Body of pancreas (tissue), 4 donors: ENCODE measurements at regions not wholly inside any gene's neighbourhood (a gene's known extent, or its start where the extent isn't known, plus 50 kb on each side); places are given as distances from the start of the nearest gene placed in this dataset.

Experiments used
- ATAC-seq: fragments of 150-250 bp; one replicate; pipeline ENCODE4 v1.9.1; 2016
- DNase-seq, 4 donors: peaks; one replicate each; pipeline ENCODE4 v3.0.0-alpha.2; 2019
- H3K27ac ChIP-seq, 4 donors: fragments of 200-600 bp; sonication (generic); 1 replicate in 3 of 4; 2 replicates in 1 of 4; pipeline versions ENCODE4 v1.5.1 to v1.6.1; 2016 to 2019; ENCODE audit warnings: mild to moderate bottlenecking in 1 of 4, mixed read lengths in 1 of 4, moderate library complexity in 1 of 4
- H3K27me3 ChIP-seq, 2 donors: fragments of 200-600 bp; sonication (generic); one replicate each; pipeline ENCODE4 v1.6.0; 2016; ENCODE audit warnings: mild to moderate bottlenecking in 1 of 2
- H3K36me3 ChIP-seq, 2 donors: fragments of 200-600 bp; sonication (generic); replicated peaks in 1 of 2; 2 replicates each; pipeline ENCODE4 v1.5.1; 2016; ENCODE audit warnings: low read depth in 2 of 2; ENCODE audit not compliant: insufficient read depth in 1 of 2
- H3K4me1 ChIP-seq: fragments of 200-600 bp; sonication (generic); one replicate; pipeline ENCODE4 v1.6.0; 2016
- H3K4me3 ChIP-seq, 2 donors: fragments of 200-600 bp; sonication (generic); 1 replicate in 1 of 2; 2 replicates in 1 of 2; pipeline ENCODE4 v1.5.1; 2016 to 2019
- H3K9me3 ChIP-seq, 3 donors: fragments of 200-600 bp; sonication (generic); 1 replicate in 2 of 3; 2 replicates in 1 of 3; pipeline ENCODE4 v1.5.1; 2016
- POLR2A ChIP-seq, 3 donors: fragments of 450-650 bp; IDR thresholded peaks; one replicate each; pipeline ENCODE4 v1.6.1; 2016; ENCODE audit warnings: antibody characterized with exemption in 3 of 3, mild to moderate bottlenecking in 2 of 3
- WGBS, 2 donors: methylation state at CpG; one replicate each; pipeline ENCODE4 v1.1.5; 2017; 5-methylcytosine and 5-hydroxymethylcytosine counted together
- intact Hi-C: fragments of 100-400 bp; cut with DNase I; formaldehyde crosslinking; loops from one replicate; pipeline ENCODE4 v1.15.1; 2023
- TF ChIP-seq, protein P1 (sequence below), 7 experiments: fragments of 450-650 bp in 4 of 7; fragments of 200-600 bp in 3 of 7; sonication (generic) in 3 of 7; IDR thresholded peaks; one replicate each; pipeline ENCODE4 v1.5.1; 2016 to 2019; ENCODE audit warnings: antibody characterized with exemption in 7 of 7

DNA sequence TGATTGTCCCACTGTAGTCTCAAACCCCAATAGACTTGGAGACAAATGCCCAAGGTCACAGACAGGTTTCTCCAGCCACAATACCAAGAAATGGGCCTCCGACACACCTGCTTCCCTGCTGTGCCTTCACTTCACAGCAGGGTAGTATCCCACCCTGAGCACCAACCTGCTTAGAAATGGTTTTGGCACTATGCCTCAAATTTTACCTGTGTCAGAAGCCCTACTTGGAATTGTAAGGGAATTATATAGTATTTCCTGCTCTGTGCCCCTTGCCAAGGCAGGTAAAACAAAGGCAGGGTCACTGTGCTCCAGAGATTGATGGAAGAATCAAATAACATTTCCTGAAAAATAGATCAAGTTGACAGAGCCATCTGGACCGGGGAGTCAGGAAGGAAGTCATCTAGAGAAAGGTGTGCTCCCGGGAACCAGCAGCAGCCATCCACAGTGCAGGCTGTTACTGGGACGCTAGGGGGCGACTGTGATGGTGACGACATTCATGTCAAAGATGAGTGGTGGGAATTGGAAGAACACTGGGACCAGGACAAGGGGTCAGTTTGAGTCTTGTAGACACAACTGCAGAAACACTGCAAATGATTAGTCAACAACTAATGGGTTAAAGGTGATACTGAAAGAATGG is 117.8 kb upstream of the AKR1E2 start:
- WGBS, 2 donors = 41 to 47% methylated on average over 6 of the region's 6 CpGs
- H3K4me1 ChIP-seq = no peaks in the 10 kb centered on the region
- TF ChIP-seq POLR2A (IDR thresholded peaks at IDR 0.05) = no peak
- TF ChIP-seq, protein P1, sequence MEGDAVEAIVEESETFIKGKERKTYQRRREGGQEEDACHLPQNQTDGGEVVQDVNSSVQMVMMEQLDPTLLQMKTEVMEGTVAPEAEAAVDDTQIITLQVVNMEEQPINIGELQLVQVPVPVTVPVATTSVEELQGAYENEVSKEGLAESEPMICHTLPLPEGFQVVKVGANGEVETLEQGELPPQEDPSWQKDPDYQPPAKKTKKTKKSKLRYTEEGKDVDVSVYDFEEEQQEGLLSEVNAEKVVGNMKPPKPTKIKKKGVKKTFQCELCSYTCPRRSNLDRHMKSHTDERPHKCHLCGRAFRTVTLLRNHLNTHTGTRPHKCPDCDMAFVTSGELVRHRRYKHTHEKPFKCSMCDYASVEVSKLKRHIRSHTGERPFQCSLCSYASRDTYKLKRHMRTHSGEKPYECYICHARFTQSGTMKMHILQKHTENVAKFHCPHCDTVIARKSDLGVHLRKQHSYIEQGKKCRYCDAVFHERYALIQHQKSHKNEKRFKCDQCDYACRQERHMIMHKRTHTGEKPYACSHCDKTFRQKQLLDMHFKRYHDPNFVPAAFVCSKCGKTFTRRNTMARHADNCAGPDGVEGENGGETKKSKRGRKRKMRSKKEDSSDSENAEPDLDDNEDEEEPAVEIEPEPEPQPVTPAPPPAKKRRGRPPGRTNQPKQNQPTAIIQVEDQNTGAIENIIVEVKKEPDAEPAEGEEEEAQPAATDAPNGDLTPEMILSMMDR (IDR thresholded peaks at IDR 0.05) = no peak
- H3K36me3 ChIP-seq = no peaks in the 10 kb centered on the region
- no peak overlapping the region for H3K4me3 ChIP-seq
- DNase-seq (no peak), ATAC-seq (no peak)
- H3K27me3 ChIP-seq = no peaks in the 10 kb centered on the region
- intact Hi-C loops = no loop called here
- H3K9me3 ChIP-seq = no peaks in the 10 kb centered on the region
- H3K27ac ChIP-seq = no peak overlapping the region

DNA sequence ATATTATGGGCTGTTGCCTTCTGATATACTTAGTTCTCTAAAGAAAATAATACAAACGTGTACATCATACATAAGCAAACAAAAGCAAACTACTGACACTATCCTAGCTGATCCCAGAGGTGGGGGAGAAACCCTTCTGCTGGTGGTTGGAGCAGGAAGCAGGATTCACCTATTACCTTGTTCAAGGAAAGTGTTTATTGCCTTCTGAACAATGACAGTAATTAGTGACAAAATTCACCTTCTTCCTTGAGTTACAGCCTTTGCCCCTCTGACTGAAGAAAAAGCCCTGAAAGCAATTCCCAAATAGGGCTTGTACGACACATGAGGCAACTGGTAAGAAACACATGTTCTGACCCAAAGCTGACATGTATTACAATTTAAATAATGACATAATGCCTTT is 118.8 kb upstream of the AKR1E2 start:
- intact Hi-C loops = no loop called here
- Histone ChIP-seq H3K4me1 (no peaks in the 10 kb centered on the region), H3K27ac (no peak overlapping the region), H3K9me3 (no peaks in the 10 kb centered on the region), H3K4me3 (no peak overlapping the region), H3K36me3 (no peaks in the 10 kb centered on the region), H3K27me3 (no peaks in the 10 kb centered on the region)
- TF ChIP-seq POLR2A (IDR thresholded peaks at IDR 0.05) = no peak
- TF ChIP-seq, protein P1 (IDR thresholded peaks at IDR 0.05) = no peak
- DNase-seq (no peak), ATAC-seq (no peak)
- WGBS, 2 donors = 55 to 64% methylated on average over 2 of the region's 2 CpGs

DNA sequence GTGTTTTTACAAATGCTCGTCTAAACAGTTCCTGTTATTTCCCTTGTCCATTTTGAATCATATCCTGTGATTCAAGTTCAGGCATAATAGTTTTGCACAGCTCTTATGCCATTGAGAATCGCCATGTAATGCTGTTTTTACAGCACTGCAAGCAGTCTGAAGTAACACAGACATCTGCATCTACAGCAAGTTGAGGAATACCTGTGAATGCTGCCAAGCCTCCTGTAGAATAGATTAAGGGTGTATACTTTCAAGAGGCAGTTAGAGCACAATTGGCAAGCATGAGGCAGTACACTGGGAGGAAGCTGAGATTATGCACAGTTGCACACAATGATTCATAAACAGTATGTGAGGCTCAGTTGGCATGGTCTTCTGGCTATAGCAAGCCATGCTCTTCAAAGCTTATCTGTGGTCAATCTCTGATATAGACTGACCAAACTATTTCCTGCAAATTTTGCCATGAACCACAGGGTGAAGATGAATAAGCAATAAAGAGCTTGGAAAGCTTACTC is 121.9 kb upstream of the AKR1E2 start:
- ATAC-seq (peak; percentile 9), DNase-seq (peak in 2 of 4 donors; percentile 12)
- no peak overlapping the region for H3K4me3 ChIP-seq
- H3K9me3 ChIP-seq = no peaks in the 10 kb centered on the region
- TF ChIP-seq POLR2A (IDR thresholded peaks at IDR 0.05) = no peak
- TF ChIP-seq, protein P1 (IDR thresholded peaks at IDR 0.05) = no peak
- no peaks in the 10 kb centered on the region for H3K4me1 ChIP-seq
- no peaks in the 10 kb centered on the region for H3K36me3 ChIP-seq
- 34 to 43% methylated on average over 2 of the region's 2 CpGs for WGBS, 2 donors
- H3K27me3 ChIP-seq = no peaks in the 10 kb centered on the region
- intact Hi-C loops = no loop called here
- no peak overlapping the region for H3K27ac ChIP-seq

DNA sequence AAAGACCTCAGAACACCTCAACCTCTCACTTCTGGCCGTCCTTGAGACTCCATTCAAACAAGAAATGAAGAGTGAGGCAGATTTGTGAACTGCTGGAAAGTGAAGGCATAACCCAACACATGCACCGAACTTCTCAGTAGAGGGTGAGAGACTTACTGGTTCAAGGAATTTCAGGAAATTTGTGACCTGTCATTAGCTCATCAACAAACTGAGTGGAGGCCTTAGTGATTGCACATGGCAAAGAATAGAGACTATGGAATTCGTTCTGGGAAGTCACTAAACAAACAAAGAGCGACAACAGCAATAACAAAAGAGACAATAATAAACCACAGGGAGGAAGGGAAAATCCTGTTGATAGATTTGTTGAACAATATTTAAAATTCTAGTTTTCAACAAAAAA is 125.0 kb upstream of the AKR1E2 start:
- TF ChIP-seq, protein P1 (IDR thresholded peaks at IDR 0.05) = no peak
- TF ChIP-seq POLR2A (IDR thresholded peaks at IDR 0.05) = no peak
- no peak overlapping the region for H3K4me3 ChIP-seq
- intact Hi-C loops = no loop called here
- no peaks in the 10 kb centered on the region for H3K36me3 ChIP-seq
- no peaks in the 10 kb centered on the region for H3K27me3 ChIP-seq
- DNase-seq (no peak), ATAC-seq (no peak)
- H3K9me3 ChIP-seq = no peaks in the 10 kb centered on the region
- no peaks in the 10 kb centered on the region for H3K4me1 ChIP-seq
- no peak overlapping the region for H3K27ac ChIP-seq
- 51 to 61% methylated on average over 4 of the region's 4 CpGs for WGBS, 2 donors
